HCT116 (cell line): ENCODE measurements at regions not wholly inside any gene's neighbourhood (a gene's known extent, or its start where the extent isn't known, plus 50 kb on each side); places are given as distances from the start of the nearest gene placed in this dataset.

Experiments
- ATAC-seq: fragments of 200-7000 bp; cut with Tn5 transposase; 2 replicates; pipeline ENCODE4 v1.9.1; 2020; ENCODE audit warnings: mild to moderate bottlenecking, moderate library complexity
- BruUV-seq: library from RNA; stranded (reverse); fragments of 400-500 nt; replicated peaks from 2 replicates; lab custom pipeline; 2021; lab: Mats Ljungman, UMichigan
- CTCF ChIA-PET: fragments of 300-600 bp; sonication (Branson Sonifier 250); formaldehyde crosslinking; loops from one replicate; lab custom pipeline; 2021; ENCODE audit warnings: antibody characterized with exemption; lab: Charles Lee
- POLR2A ChIA-PET: fragments of 300-600, 350-600 bp; sonication (Branson Sonifier 250); formaldehyde crosslinking; loops from one replicate; lab custom pipeline; 2021; ENCODE audit warnings: antibody characterized with exemption; lab: Charles Lee
- RAD21 ChIA-PET, 2 experiments: fragments of 300-600 bp; sonication (Branson Sonifier 250); formaldehyde crosslinking; loops; one replicate each; lab custom pipeline; 2023; ENCODE audit warnings: low total read pairs in 2 of 2; ENCODE audit not compliant: uncharacterized antibody in 2 of 2, unreplicated experiment in 2 of 2, low non-redundant PET in 1 of 2; lab: Charles Lee
- DNase-seq: peaks from one replicate; pipeline ENCODE4 v3.0.0-alpha.2; 2010; ENCODE audit warnings: low read depth, low spot score
- H2AFZ ChIP-seq: fragments of 200-600 bp; shearing (Covaris generic), sonication (generic); 2 replicates; pipeline ENCODE4 v1.6.1; 2017; ENCODE audit warnings: low read depth, mixed run types, mixed read lengths, antibody characterized with exemption, low read length; ENCODE audit not compliant: poor library complexity, severe bottlenecking
- H3K27ac ChIP-seq: 2 replicates; pipeline ENCODE4 v1.5.1; 2012; ENCODE audit warnings: low read depth, low read length
- H3K27me3 ChIP-seq: fragments of 200-600 bp; sonication (generic); 2 replicates; pipeline ENCODE4 v1.6.1; 2016; ENCODE audit warnings: mixed run types, low read length, mixed read lengths; ENCODE audit not compliant: insufficient read depth
- H3K36me3 ChIP-seq, 2 experiments: fragments of 200-500 bp in 1 of 2; fragments of 200-600 bp in 1 of 2; sonication (Bioruptor generic) in 1 of 2; sonication (generic) in 1 of 2; 2 replicates each; pipeline versions ENCODE4 v1.5.1 to v1.6.1; 2014 to 2016; ENCODE audit warnings: low read length in 2 of 2, inconsistent platforms in 1 of 2, mixed read lengths in 1 of 2, mixed run types in 1 of 2; ENCODE audit not compliant: insufficient read depth in 2 of 2, control insufficient read depth in 1 of 2
- H3K4me1 ChIP-seq, 2 experiments: fragments of 200-600 bp in 1 of 2; sonication (generic) in 1 of 2; 2 replicates each; pipeline versions ENCODE4 v1.5.1 to v1.6.1; 2012 to 2017; ENCODE audit warnings: low read length in 2 of 2, inconsistent platforms in 1 of 2, mild to moderate bottlenecking in 1 of 2, mixed read lengths in 1 of 2, mixed run types in 1 of 2, moderate library complexity in 1 of 2; ENCODE audit not compliant: insufficient read depth in 2 of 2, control insufficient read depth in 1 of 2
- H3K4me2 ChIP-seq: fragments of 200-600 bp; sonication (generic); 2 replicates; pipeline ENCODE4 v1.6.1; 2017; ENCODE audit warnings: mixed run types, low read length, mixed read lengths
- H3K4me3 ChIP-seq, 2 experiments: fragments of 200-600 bp in 1 of 2; sonication (generic) in 1 of 2; replicated peaks in 1 of 2; 2 replicates each; pipeline ENCODE4 v1.5.1; 2011 to 2016; ENCODE audit warnings: low read length in 2 of 2, control low read depth in 1 of 2, low read depth in 1 of 2, mild to moderate bottlenecking in 1 of 2, mixed read lengths in 1 of 2, mixed run types in 1 of 2
- H3K79me2 ChIP-seq: fragments of 200-600 bp; sonication (generic); 2 replicates; pipeline ENCODE4 v1.6.1; 2017; ENCODE audit warnings: mild to moderate bottlenecking, mixed run types, low read length, moderate library complexity, mixed read lengths; ENCODE audit not compliant: insufficient read depth
- H3K9ac ChIP-seq: fragments of 200-600 bp; sonication (generic); 2 replicates; pipeline ENCODE4 v1.6.1; 2016; ENCODE audit warnings: low read length, mixed read lengths
- H3K9me2 ChIP-seq: fragments of 200-600 bp; sonication (generic), shearing (Covaris generic); 2 replicates; pipeline ENCODE4 v1.6.1; 2017; ENCODE audit warnings: mixed run types, mild to moderate bottlenecking, moderate library complexity; ENCODE audit not compliant: insufficient read depth
- H3K9me3 ChIP-seq, 2 experiments: fragments of 200-500 bp in 1 of 2; fragments of 200-600 bp in 1 of 2; sonication (Bioruptor generic) in 1 of 2; sonication (generic) in 1 of 2; 2 replicates each; pipeline ENCODE4 v1.6.1; 2014 to 2017; ENCODE audit warnings: low read length in 2 of 2, mixed read lengths in 2 of 2, inconsistent platforms in 1 of 2, low read depth in 1 of 2, mild to moderate bottlenecking in 1 of 2, mixed run types in 1 of 2, moderate library complexity in 1 of 2; ENCODE audit not compliant: control insufficient read depth in 1 of 2, insufficient read depth in 1 of 2
- H4K20me1 ChIP-seq: fragments of 200-600 bp; sonication (generic), shearing (Covaris generic); 2 replicates; pipeline ENCODE4 v1.6.1; 2017; ENCODE audit warnings: mixed run types, mild to moderate bottlenecking, moderate library complexity; ENCODE audit not compliant: insufficient read depth
- CEBPB ChIP-seq: IDR thresholded peaks from 2 replicates; pipeline ENCODE4 v1.6.1; 2012; ENCODE audit warnings: low read depth
- EGR1 ChIP-seq: IDR thresholded peaks from 2 replicates; pipeline ENCODE4 v1.6.1; 2012; ENCODE audit warnings: low read depth
- ELF1 ChIP-seq: IDR thresholded peaks from 2 replicates; pipeline ENCODE4 v1.6.1; 2012; ENCODE audit warnings: low read depth, borderline replicate concordance
- EZH2 ChIP-seq: fragments of 200-600 bp; sonication (generic); IDR thresholded peaks from 2 replicates; pipeline ENCODE4 v1.6.1; 2017; ENCODE audit warnings: antibody characterized with exemption, mixed run types
- FOSL1 ChIP-seq: IDR thresholded peaks from 2 replicates; pipeline ENCODE4 v1.6.1; 2012; ENCODE audit warnings: low read depth
- POLR2A ChIP-seq: IDR thresholded peaks from 2 replicates; pipeline ENCODE4 v1.7.0; 2011; ENCODE audit warnings: borderline replicate concordance; ENCODE audit not compliant: insufficient read depth, insufficient read length; ENCODE audit errors: extremely low read depth
- POLR2AphosphoS5 ChIP-seq: IDR thresholded peaks from 2 replicates; pipeline ENCODE4 v1.6.1; 2011; ENCODE audit warnings: mild to moderate bottlenecking, low read depth, low read length, moderate library complexity
- RAD21 ChIP-seq: IDR thresholded peaks from 2 replicates; pipeline ENCODE4 v1.6.1; 2012; ENCODE audit warnings: low read depth, mild to moderate bottlenecking
- SIN3A ChIP-seq: IDR thresholded peaks from 2 replicates; pipeline ENCODE4 v1.6.1; 2012; ENCODE audit warnings: low read depth
- SRF ChIP-seq: IDR thresholded peaks from 2 replicates; pipeline ENCODE4 v1.6.1; 2012; ENCODE audit warnings: low read depth
- TCF7L2 ChIP-seq: IDR thresholded peaks from 2 replicates; pipeline ENCODE4 v1.7.0; 2011; ENCODE audit warnings: borderline replicate concordance, inconsistent platforms; ENCODE audit not compliant: insufficient read depth, insufficient read length; ENCODE audit errors: extremely low read depth
- YY1 ChIP-seq: IDR thresholded peaks from 2 replicates; pipeline ENCODE4 v1.6.1; 2011; ENCODE audit warnings: low read length, low read depth, moderate library complexity, mild to moderate bottlenecking; ENCODE audit not compliant: insufficient replicate concordance; ENCODE audit errors: extremely low read depth
- ZFX ChIP-seq: fragments of 450-650 bp; IDR thresholded peaks from 2 replicates; pipeline ENCODE4 v1.6.1; 2017
- ZNF274 ChIP-seq: fragments of 200-500 bp; sonication (Bioruptor generic); IDR thresholded peaks from 2 replicates; pipeline ENCODE4 v1.6.1; 2014; ENCODE audit warnings: mild to moderate bottlenecking, low read depth, low read length, inconsistent platforms
- intact Hi-C: fragments of 100-400 bp; cut with micrococcal nuclease; formaldehyde crosslinking; loops from 2 replicates; pipeline ENCODE4 v1.10.0; 2022
- TF ChIP-seq, protein P1 (sequence below), 3 experiments: fragments of 200-600 bp in 1 of 3; sonication (generic) in 1 of 3; IDR thresholded peaks in 2 of 3; conservative IDR thresholded peaks in 1 of 3; 2 replicates each; pipeline ENCODE4 v1.5.1; 2012 to 2017; ENCODE audit warnings: low read depth in 2 of 3, low read length in 2 of 3, antibody characterized with exemption in 1 of 3, borderline replicate concordance in 1 of 3, control low read depth in 1 of 3, mild to moderate bottlenecking in 1 of 3, mixed read lengths in 1 of 3, mixed run types in 1 of 3, moderate library complexity in 1 of 3; ENCODE audit not compliant: insufficient read depth in 1 of 3
- TF ChIP-seq, protein P2 (sequence below): IDR thresholded peaks from 2 replicates; pipeline ENCODE4 v1.6.1; 2011; ENCODE audit warnings: mild to moderate bottlenecking, low read length, moderate library complexity; ENCODE audit not compliant: insufficient replicate concordance; ENCODE audit errors: extremely low read depth
- TF ChIP-seq, protein P3 (sequence below): IDR thresholded peaks from 2 replicates; pipeline ENCODE4 v1.6.1; 2012
- TF ChIP-seq, protein P4 (sequence below): IDR thresholded peaks from 2 replicates; pipeline ENCODE4 v1.6.1; 2012

DNA sequence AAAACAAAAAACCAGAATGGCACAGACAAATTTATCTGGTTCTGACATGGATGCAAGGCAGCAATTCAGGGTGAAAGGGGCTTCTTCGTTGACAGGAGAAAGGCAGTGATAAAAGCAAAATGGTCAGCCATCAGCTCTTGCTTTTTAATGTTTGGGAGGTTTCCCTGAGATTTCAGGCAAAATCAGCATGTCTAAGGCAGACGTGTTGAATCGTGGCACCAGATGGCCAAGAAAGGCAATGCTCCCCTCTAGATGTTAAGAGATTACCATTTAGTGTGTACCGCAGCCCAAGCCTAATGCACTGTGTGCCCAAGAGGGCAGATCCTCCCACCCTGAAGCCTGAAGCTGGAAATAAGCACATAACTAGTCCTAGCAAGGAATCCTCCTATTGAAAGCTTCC, 88.8 kb upstream of the GALNT18 start:
- no TSS peak for BruUV-seq
- no peaks in the 10 kb centered on the region for H3K27me3 ChIP-seq
- ChIA-PET POLR2A (no interaction called here), RAD21 (no interaction called here), CTCF (no interaction called here)
- H3K9ac ChIP-seq, result no peak overlapping the region
- H3K9me2 ChIP-seq, result no peaks in the 10 kb centered on the region
- ATAC-seq, result no peak
- H3K9me3 ChIP-seq, result no peaks in the 10 kb centered on the region; a peak in 1 of 4 replicates
- no peaks in the 10 kb centered on the region for H3K79me2 ChIP-seq
- H4K20me1 ChIP-seq, result no peaks in the 10 kb centered on the region
- no peak overlapping the region for H2AFZ ChIP-seq
- peaks cover 12 to 14% of the 10 kb centered on the region in 2 experiments for H3K4me1 ChIP-seq
- no peak for DNase-seq
- H3K27ac ChIP-seq, result no peak overlapping the region
- no peak overlapping the region for H3K4me3 ChIP-seq
- H3K36me3 ChIP-seq, result no peaks in the 10 kb centered on the region
- H3K4me2 ChIP-seq, result no peak overlapping the region
- intact Hi-C loops, result no loop called here
- no peak for TF ChIP-seq POLR2A
- TF ChIP-seq ZFX, result no peak
- TF ChIP-seq, protein P1, sequence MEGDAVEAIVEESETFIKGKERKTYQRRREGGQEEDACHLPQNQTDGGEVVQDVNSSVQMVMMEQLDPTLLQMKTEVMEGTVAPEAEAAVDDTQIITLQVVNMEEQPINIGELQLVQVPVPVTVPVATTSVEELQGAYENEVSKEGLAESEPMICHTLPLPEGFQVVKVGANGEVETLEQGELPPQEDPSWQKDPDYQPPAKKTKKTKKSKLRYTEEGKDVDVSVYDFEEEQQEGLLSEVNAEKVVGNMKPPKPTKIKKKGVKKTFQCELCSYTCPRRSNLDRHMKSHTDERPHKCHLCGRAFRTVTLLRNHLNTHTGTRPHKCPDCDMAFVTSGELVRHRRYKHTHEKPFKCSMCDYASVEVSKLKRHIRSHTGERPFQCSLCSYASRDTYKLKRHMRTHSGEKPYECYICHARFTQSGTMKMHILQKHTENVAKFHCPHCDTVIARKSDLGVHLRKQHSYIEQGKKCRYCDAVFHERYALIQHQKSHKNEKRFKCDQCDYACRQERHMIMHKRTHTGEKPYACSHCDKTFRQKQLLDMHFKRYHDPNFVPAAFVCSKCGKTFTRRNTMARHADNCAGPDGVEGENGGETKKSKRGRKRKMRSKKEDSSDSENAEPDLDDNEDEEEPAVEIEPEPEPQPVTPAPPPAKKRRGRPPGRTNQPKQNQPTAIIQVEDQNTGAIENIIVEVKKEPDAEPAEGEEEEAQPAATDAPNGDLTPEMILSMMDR (IDR thresholded peaks at IDR 0.05 in 2 of 3, conservative IDR thresholded peaks at IDR 0.05 in 1 of 3; ENCODE audit: borderline replicate concordance in 1 of 3, insufficient read depth in 1 of 3, low read depth in 2 of 3, low read length in 2 of 3), result no peak
- TF ChIP-seq, protein P2, sequence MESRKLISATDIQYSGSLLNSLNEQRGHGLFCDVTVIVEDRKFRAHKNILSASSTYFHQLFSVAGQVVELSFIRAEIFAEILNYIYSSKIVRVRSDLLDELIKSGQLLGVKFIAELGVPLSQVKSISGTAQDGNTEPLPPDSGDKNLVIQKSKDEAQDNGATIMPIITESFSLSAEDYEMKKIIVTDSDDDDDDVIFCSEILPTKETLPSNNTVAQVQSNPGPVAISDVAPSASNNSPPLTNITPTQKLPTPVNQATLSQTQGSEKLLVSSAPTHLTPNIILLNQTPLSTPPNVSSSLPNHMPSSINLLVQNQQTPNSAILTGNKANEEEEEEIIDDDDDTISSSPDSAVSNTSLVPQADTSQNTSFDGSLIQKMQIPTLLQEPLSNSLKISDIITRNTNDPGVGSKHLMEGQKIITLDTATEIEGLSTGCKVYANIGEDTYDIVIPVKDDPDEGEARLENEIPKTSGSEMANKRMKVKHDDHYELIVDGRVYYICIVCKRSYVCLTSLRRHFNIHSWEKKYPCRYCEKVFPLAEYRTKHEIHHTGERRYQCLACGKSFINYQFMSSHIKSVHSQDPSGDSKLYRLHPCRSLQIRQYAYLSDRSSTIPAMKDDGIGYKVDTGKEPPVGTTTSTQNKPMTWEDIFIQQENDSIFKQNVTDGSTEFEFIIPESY, result no peak
- TF ChIP-seq EGR1, result no peak
- no peak for TF ChIP-seq RAD21
- TF ChIP-seq SRF, result no peak
- TF ChIP-seq YY1, result no peak
- no peak for TF ChIP-seq FOSL1
- no peak for TF ChIP-seq POLR2AphosphoS5
- TF ChIP-seq TCF7L2, result no peak
- TF ChIP-seq, protein P3, sequence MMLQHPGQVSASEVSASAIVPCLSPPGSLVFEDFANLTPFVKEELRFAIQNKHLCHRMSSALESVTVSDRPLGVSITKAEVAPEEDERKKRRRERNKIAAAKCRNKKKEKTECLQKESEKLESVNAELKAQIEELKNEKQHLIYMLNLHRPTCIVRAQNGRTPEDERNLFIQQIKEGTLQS, result no peak
- TF ChIP-seq, protein P4, sequence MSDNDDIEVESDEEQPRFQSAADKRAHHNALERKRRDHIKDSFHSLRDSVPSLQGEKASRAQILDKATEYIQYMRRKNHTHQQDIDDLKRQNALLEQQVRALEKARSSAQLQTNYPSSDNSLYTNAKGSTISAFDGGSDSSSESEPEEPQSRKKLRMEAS, result no peak
- TF ChIP-seq ZNF274, result no peak
- no peak for TF ChIP-seq CEBPB
- TF ChIP-seq SIN3A, result no peak
- no peak for TF ChIP-seq EZH2
- no peak for TF ChIP-seq ELF1
